ENCODE measurements at regions not wholly inside any gene's neighbourhood (a gene's known extent, or its start where the extent isn't known, plus 50 kb on each side); places are given as distances from the start of the nearest gene placed in this dataset.
A peak's percentile ranks its signal among the peaks of the same experiment; 100 is the strongest.

DNA sequence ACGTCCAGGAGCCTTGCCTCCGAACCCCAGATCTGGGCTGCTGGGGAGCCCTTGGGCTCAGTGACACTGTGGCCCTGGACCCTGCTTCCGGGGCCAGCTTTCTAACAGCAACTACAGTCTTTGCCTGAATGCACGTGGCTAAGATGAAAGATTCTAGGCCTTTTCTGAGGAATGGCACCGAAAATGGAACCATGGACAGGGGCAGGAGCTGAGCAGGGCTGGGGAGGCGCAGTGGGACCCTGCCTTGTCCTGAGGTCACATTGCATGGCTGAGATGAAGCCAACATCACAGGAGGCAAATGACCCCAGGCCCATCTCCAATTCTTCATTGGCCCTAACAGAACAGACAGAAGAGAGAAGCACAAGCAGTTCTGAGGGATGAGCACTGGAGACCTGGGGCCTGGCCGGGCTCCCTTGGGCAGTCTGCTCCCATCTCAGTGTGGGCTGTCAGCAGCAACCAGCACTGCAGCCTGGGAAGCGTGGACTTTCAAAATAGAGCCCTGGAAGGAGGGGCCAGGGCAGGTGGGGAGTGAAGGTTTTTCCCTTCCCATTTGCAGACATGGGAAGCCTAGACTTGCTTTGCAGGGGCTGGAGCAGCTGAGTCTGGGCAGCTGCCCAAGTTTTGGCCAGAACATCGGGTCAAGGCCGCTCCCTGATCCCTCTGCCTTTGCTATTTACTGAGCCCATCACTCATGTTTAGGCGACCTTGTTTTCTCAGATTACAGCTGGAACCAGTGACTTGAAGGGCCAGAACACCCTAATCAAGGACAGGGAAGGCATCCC, 114.4 kb upstream of the TCERG1L start:
- no peak for DNase-seq

DNA sequence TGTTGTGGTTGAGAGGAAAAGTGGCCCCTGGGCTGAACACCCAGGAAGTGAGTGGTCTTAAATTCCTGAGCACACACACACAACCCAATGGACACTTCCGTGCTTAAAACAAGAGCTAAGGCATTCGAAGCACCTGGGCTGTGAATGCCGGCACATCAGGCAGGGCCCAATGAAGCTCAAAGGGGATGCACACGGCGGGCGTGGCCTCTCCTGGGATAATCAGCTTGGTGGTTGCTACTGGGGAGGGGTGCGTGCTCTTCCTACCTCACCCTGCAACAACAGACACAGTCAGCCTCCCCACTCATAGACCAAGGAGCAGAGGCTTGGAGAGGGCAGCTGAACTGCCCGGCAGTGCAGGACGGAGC, 115.0 kb upstream of the TCERG1L start:
- DNase-seq, result no peak

DNA sequence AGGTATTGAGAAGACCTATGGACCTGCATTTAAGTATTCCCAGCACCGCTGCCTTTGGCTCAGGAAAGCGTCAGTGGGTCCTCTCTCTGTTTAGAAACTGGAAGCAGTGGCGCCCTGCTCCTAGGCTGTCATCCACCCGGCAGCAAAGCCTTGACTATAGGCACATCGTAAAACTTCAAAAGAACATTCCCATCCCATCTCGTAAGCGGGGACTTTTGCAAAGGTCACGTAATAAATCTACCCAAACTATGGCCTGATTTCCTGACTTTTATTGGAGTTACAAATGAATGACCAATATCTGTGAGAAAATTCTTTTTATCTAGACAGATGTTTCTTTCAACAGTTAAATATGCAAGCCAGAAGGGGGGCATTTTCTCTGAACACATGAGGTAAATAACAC, 115.8 kb upstream of the TCERG1L start:
- DNase-seq, result no peak

DNA sequence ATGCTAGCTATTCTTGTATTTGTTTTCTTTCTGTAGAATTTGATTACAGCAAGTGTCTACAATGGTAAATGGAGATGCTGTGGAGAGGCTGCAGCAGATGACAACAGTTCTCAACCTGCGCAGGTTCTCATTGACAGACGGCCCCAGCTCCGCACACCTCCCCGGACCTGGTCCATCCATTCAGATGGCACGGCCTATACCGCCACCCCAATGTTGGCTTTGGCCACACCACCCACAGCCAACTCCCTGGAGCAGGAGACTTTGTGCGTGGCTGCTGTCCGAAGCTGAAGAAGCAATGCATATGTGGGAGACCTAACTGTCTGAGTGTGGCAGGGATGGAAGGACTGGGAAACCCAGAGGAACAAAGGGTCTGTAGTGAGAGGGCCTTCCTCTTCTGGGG, 116.4 kb upstream of the TCERG1L start:
- no peak for DNase-seq

DNA sequence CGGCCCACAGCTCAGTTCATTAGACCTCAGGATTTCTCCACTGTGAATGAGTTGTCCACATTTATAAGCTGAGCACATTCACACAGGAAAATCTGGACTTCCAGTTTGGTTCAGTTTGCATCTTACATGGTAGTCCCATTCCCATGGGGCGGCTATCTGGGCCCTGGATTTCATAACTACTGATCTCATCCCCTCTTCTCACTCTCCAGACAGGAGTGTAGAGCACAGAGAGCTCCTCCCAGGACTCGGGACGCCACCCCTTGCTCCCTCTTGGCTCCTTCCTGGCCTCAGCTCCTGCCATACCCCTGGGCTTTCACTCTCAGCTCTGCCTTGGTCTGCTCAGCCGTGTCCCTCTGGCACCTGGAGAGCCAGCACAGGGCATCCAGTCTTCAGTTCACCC, 117.6 kb upstream of the TCERG1L start:
- no peak for DNase-seq

DNA sequence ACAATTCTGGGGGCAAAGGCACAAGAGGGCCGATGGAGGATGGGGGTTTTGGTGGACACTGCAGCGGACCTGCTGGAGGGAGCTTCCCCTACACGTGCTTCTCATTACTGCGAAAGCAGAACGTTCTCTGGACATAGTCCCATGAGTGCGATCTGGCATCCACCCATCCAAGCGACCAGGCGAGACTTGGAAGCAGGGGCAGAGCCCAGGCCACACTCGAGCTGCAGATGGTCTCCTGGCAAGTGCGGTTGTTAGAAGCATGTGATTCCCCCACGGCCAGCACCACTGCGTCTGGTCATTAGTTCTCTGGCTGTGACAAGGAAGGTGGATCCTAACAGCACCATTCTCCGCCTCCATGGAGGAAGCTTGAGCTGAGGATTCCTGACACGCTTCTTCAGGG, 118.4 kb upstream of the TCERG1L start:
- no peak for DNase-seq

DNA sequence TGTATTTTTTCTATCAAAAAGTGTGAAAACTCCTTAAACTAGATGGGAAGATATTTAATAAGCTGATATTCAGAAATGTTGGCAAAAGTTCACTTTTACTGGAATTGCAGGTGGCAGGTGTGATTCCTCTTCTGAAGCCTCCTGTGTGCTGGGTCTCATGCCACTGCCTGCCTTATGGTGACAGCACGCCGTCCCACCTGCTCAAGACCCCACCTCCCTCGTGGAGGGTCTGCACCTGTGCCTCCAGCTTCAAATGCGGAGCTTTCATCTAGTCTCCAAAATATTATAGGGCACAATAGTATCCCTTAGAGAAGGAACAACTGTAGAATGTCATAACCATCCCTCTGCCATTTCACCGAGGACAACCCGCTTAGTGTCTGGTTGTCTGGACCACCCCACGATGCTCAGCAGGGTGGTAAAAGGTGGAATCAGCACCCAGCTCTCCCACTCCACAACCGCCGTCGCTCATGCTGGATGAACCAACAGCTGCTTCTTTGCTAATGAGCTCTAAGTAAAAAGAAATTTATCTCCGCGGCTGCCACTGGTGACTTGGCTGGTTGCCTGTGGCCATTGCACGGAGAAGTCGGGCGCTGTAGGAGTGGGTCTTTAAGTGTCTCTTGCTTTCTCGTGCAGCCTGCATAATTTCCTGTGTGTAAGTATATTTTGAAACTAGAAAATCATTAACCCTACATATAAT, 119.3 kb upstream of the TCERG1L start:
- peak; percentile 28 for DNase-seq

DNA sequence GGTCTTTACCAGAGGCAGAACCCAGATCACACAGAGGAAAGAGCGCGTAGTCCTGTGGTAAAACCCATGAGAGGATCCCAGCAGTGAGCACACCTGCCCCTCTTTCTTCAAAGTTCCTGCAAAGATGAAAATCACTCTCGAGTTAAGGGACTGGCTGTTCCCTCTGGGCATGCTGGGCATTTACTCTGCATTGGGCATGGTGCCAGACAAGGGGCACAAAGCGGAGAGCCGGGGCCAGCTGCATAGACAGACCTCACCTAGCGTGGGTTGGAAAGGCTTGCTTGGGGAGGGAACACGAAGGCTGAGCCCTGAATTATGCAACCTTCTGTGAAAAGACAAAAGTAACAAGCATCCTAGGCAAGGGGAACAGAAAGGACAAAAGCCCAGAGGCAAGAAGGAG, 120.0 kb upstream of the TCERG1L start:
- DNase-seq, result no peak

DNA sequence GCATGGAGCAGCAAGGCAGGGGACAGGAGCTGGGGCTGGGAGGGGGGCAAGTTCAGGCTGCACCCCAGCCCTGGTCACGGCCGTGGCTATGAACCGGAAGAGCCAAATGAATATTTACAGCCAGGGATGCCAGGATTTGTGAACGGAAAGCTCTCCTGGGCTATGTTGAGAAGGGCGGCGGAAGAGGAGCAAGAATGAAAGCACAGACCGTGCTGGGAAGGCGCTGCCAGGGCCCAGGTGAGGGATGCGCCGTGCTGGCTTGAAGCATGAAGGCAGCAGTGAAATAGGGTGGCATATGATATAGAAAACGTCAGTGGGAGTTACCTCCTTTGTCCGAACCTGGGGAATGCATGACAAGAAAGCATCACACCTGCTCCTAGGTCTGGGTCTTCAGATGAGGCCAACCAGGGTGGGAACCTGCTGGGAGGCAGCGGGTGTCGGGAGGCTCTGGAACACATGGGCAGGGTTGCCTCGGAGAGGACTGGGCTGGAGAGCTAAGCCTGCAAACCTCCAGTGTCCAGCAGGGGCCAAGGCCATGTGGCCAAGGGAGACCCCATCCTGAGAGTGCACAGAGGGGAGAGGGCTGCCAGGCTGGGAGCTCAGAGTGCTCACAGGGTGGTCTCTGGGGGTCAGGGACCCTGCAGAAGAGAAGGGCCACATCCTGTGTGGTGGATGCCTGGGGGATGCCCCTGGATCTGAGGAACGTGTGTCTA, 120.6 kb upstream of the TCERG1L start:
- no peak for DNase-seq

DNA sequence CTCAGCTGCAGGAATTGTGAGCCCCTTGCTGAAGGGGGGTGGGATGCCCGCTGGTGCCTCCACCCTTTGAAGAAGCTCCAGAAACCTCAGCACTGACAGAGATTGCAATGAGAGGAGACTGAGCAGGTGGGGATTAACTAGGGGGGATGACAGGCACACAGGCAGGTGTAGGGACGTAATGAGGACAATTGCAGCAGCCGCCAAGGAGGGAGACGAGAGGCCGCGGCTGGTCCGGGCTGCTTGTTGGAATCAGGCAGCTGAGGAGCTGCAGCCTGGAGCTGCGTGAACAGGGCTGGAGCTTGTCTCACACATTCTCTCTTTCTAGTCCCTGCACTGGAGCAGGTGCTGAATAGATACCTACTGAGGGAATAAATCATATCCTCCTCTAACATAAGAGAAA, 122.0 kb upstream of the TCERG1L start:
- no peak for DNase-seq

DNA sequence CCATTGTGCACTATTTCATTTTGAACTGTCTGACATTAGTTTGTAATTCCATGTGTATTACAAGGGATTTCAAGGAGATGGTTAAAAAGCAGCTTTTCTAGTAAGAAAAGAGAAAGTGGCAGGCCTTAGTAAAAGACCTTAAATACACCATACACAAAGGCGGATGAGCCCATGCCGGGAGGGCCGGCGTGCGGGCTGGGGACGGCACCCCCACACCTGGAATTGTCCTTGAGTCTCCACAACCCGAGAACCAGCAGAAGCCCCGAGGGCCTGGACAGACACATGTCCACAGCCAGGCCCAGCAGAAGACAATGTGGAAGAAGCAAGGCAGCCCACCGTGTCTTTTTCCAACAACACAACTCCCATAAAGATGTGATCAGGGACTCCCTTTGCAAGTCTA, 123.7 kb upstream of the TCERG1L start:
- DNase-seq, result no peak

DNA sequence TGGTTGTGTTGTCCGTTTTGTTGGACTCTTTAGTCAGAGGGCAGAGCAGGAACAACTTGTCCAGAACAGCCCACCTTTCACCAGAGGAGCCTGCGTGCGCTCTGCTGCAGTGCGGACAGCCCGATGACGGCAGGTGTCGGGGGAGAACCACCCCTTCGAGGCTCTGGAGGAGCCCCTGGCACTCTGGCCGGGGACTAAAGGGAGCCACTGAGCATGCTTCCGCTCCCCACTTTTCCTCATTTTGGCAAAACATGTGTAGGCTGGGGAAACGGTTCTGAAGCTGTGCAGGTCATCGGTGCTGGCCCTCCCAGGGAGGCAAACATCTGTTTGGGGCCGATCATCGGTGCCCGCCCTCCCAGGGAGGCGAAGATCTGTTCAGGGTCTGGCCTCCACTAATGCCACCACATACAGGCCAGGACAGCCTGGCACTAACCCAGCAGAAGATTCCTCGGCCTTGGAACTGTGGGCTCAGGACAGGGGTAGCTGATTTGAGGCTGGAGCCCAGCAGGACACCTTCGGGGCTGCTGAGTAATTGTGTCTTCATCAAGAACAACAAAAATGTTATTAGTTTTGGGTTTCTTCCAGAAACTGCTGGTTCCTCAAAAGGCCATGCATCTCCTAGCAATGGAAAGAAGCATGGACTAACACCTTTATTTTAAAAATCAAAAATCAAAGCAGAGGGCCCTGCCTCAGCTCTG, 124.4 kb upstream of the TCERG1L start:
- no peak for DNase-seq

DNA sequence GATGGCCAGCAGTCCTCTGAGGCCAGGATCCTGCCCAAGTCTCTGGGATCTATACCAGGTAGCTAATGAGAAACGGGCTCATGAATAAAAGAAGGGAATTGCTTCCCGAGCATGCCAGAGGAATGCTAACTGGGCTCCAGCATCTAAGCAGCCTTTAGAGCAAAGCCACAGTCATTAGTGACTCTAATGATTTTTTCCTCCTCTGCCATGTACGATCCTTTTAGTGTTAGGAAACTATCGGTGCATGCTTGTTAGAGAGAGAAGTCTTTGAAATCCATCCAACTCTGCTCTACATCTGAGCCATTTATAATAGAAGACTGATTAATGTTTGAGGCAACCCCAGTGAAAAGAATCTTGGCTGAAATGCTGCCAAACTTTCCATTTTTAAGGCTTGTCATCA, 124.9 kb upstream of the TCERG1L start:
- DNase-seq, result no peak

DNA sequence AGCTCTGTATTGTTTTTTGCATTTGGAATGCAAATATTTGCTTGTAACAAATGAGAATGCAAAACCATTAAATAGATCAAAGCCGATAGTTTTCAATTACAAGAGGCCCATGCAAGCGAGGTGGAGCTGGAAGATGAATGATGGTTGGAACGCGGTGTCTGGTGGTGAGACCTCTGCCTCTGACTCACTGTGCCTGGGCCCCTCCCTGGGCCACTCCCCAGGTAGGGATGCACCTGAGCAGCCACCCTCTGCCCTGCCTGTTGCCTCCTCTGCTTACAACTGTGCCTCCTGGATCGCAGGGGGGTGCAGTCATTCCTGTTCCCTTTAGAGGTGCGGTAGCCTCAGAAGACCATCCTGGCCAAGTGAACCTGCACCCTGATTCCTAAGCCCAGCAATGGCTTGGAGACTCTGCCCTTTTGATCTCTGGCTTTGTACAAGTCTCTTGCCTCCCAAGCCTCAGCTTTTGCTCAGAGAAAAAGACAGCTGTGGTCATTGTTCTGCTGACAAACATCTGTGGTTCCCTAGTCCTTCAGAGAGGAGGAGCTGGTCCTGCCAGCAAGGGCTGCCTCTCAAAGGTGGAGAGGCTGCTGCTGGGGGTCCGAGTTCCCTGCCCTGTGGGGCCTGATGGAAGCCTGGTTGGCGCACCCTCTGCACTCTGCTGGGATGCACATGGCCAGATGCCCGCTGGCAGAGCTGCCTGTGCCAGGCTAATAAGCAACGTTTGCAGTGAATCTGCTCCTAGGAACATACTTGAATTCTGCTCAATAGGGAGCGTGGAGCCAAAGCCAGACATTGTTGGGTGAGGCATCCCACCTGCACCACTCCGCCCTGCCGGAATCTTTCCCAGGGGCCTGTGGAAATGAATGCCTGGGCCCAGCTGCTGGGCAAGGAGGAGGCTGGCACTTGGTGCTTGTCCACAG, 126.3 kb upstream of the TCERG1L start:
- DNase-seq, result no peak

DNA sequence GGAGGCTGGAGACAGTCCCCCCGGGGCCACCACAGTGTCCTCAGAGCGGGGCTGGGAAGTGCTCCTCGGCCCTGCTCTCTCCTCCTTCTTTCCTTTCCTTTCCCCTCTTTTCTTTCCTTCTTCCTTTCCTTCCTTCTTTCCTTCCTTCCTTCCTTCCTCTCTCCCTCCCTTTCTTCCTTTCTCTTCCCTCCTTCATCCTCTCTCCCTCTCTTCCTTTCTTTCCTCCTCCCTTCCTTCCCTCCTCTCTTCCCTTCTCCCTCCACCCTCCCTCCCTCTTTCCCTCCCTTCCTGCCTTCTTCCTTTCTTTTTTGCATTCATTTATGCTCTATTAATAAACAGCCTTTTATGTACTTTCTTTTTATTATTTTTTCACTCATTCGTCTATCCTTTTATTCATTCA, 127.1 kb upstream of the TCERG1L start:
- no peak for DNase-seq

DNA sequence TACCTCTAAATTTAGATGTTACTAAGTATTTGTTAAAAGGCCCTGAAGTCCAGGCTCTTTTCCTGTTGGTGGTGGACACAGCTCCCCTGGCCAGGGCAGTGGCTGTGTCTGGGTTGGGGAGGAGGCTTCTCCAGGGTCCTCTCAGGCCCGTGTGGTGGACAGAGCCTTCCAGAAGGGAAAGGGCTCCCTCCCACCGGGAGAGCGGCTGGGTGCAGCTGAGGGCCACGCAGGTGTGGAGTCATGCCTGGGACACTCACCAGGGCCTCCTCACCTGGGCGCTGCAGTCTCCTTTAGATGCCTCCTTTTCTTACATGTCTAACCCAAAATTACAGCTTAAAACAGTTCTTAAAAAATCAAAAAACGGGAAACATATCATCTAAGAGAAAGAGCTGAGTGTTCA, 128.2 kb upstream of the TCERG1L start:
- no peak for DNase-seq

DNA sequence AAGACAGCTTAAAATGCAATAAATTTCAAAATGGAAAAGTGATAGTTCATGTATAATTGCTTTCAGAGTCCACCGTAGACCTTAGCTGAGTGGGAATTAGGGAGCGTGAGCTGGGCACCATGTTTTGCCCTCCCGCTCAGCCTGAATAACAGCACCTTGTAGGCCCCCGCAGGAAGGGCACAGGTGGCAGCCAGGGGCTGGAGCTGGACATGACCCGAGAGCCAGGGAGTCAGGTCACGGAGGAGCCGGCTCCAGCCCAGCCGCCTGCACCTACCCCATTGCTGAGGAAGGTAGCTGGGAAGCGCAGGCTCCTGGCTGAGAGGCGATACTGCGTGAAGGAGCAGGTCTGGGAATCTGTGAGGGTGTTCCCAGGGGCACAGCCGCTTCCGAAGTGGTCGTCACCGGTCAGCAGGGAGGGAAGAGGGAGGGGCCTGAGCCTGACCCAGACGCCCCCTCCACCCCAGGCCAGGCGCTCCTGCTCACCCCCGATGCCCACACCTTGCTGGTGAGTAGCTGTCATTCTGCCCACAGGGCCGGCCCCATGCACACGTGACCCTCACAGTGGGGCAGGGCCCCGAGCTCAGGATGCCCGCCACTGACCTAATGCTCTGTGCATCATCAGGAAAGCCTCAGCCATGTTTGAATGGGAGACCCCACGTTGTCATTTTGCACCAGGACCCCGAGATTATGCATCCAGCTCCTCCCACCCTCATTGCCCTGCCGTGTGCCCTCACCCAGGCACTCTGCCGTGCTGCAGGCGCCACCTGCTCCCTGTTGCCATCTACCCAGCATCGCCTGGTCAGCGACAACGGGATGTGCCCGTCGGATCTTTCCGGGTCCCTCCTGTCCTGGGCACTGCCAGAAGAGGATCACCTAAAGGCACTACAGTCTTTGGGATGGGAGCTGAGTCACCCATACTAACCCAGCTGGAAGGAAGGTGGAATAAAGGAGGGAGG, 129.2 kb upstream of the TCERG1L start:
- no peak for DNase-seq

DNA sequence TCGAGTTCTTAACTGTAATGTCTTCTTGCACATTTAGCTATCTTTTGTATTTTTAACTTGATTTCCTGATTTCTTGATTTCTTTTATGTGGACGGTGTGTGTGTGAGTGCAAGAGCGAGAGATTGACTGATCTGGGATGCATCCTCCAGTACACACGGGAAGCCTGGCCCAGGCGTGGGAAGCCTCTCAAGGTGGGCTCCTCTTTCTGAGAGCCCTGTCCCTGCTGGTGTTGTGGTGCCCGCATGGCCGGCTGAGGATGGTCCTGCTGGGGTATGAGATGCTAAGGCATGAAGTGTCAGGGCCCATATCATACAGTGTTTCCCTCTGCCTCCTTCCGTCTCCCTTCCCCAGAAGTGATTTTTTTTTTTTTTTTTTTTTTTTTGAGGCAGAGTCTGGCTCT, 130.8 kb upstream of the TCERG1L start:
- DNase-seq, result no peak

DNA sequence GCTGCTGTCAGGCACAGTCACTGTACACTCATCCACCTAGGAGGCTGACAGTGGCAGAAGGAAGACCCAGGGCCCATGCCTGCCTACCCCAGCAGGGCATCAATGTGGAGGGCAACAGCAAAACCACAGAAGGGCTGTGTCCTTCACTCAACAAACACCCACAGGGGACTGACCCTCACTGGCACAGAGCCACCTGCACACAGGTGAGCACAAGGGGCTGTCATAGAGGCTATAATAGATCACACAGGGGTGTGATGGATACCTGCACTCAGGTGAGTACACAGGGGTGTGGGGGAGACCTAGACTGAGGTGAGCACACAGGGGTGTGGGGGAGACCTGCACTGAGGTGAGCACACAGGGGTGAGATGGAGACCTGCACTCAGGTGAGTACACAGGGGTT, 132.8 kb upstream of the TCERG1L start:
- no peak for DNase-seq

DNA sequence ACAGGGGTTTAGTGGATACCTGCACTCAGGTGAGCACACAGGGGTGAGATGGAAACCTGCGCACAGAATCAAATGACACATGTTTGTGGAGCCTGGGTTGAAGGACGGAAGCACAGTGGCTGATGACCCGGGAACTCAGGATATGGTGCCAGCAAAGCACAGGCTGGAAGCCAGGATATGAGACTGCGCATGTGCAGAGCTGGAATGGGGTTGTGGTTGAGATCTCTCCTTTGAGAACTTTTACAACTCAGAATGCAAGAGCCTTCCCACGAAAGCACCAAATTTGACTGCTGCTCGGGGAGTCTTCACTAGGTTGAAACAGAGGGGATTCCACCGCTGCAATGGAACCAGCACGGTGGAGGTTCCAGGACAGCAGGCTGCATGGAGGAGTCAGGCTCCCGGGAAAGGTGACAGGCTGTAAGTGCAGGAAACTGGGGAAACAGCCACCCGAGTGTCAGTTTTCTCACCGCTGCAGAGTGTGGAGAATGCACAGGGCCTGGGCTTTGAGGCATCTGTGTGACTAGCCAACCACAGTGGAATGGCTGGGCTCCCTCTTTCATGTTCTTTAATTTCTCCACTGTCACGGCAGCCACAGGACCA, 133.4 kb upstream of the TCERG1L start:
- DNase-seq, result no peak

DNA sequence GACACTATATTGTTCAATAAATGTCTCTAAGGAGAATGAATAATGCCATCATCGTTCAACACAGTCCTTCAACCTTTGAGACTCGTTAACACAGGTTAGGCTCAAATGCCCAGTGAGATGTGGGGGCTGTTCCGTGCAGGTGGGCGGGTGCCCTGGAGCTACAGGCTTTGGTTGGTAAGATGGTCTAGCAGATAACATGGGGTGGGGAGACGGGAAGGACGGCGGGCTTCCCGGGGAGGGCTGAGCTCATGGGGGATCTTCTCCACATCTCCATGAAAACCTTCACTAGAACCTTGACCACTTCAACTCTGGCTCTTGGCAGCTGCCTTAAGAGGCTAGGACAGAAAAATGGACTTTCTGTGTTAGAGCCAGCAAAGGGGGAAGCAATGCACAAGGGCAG, 134.1 kb upstream of the TCERG1L start:
- DNase-seq, result no peak
